DOHH2 (cell line): ENCODE measurements at regions not wholly inside any gene's neighbourhood (a gene's known extent, or its start where the extent isn't known, plus 50 kb on each side); places are given as distances from the start of the nearest gene placed in this dataset.

Experiments
- H3F3A ChIP-seq: fragments of 200-600 bp; sonication (generic), shearing (Covaris generic); 2 replicates; pipeline ENCODE4 v1.6.0; 2016; ENCODE audit warnings: antibody characterized with exemption, mild to moderate bottlenecking; ENCODE audit not compliant: control insufficient read depth, insufficient read depth
- H3K27ac ChIP-seq: fragments of 200-600 bp; sonication (generic); 2 replicates; pipeline ENCODE4 v1.5.1; 2014; ENCODE audit warnings: low read depth, mild to moderate bottlenecking, low read length, moderate library complexity
- H3K27me3 ChIP-seq: fragments of 200-600 bp; sonication (generic); 2 replicates; pipeline ENCODE4 v1.6.1; 2014; ENCODE audit warnings: mild to moderate bottlenecking, low read length, mixed read lengths; ENCODE audit not compliant: control insufficient read depth
- H3K36me3 ChIP-seq: fragments of 200-600 bp; sonication (generic); 2 replicates; pipeline ENCODE4 v1.6.1; 2014; ENCODE audit warnings: mild to moderate bottlenecking, low read length, moderate library complexity, mixed read lengths; ENCODE audit not compliant: control insufficient read depth
- H3K4me1 ChIP-seq: fragments of 200-600 bp; sonication (generic); 2 replicates; pipeline ENCODE4 v1.6.1; 2014; ENCODE audit warnings: mild to moderate bottlenecking, low read length, mixed read lengths; ENCODE audit not compliant: control insufficient read depth
- H3K4me2 ChIP-seq: fragments of 200-600 bp; sonication (generic); 2 replicates; pipeline ENCODE4 v1.6.0; 2014; ENCODE audit warnings: mild to moderate bottlenecking, low read length, moderate library complexity
- H3K4me3 ChIP-seq: fragments of 200-600 bp; sonication (generic); 2 replicates; pipeline ENCODE4 v1.5.1; 2014; ENCODE audit warnings: mild to moderate bottlenecking, low read length, mixed read lengths
- H3K79me2 ChIP-seq: fragments of 200-600 bp; sonication (generic); 2 replicates; pipeline ENCODE4 v1.6.1; 2014; ENCODE audit warnings: mild to moderate bottlenecking, low read length, mixed read lengths; ENCODE audit not compliant: control insufficient read depth
- H3K9me2 ChIP-seq: fragments of 200-600 bp; sonication (generic); replicated peaks from 2 replicates; pipeline ENCODE4 v1.6.1; 2014; ENCODE audit warnings: mild to moderate bottlenecking, low read length, mixed read lengths; ENCODE audit not compliant: control insufficient read depth
- H3K9me3 ChIP-seq: fragments of 200-600 bp; sonication (generic); 2 replicates; pipeline ENCODE4 v1.6.1; 2014; ENCODE audit warnings: antibody characterized with exemption, low read length, mixed read lengths; ENCODE audit not compliant: control insufficient read depth, insufficient read depth
- H4K20me1 ChIP-seq: fragments of 200-600 bp; sonication (generic); 2 replicates; pipeline ENCODE4 v1.6.0; 2014; ENCODE audit warnings: low read depth, mild to moderate bottlenecking, antibody characterized with exemption, low read length, moderate library complexity; ENCODE audit not compliant: control insufficient read depth, insufficient read depth
- CTCF ChIP-seq: fragments of 200-600 bp; sonication (generic); IDR thresholded peaks from one replicate; pipeline ENCODE4 v1.5.1; 2014; ENCODE audit warnings: antibody characterized with exemption, mild to moderate bottlenecking, low read depth, low read length; ENCODE audit not compliant: poor library complexity, severe bottlenecking
- EZH2phosphoT487 ChIP-seq: fragments of 200-600 bp; sonication (generic); IDR thresholded peaks from 2 replicates; pipeline ENCODE4 v1.6.1; 2017; ENCODE audit warnings: borderline replicate concordance, mild to moderate bottlenecking, antibody characterized with exemption, low read length, moderate library complexity, mixed read lengths

GRCh38 chr1:47656719-47657685 is 219.2 kb downstream of the FOXD2 start:
- H3K4me3 ChIP-seq: no peak overlapping the region
- no peak overlapping the region for H3K27ac ChIP-seq
- H3K79me2 ChIP-seq: no peaks in the 10 kb centered on the region
- no peaks in the 10 kb centered on the region for H4K20me1 ChIP-seq
- H3K9me3 ChIP-seq: no peaks in the 10 kb centered on the region
- H3F3A ChIP-seq: no peaks in the 10 kb centered on the region
- H3K9me2 ChIP-seq: no peaks in the 10 kb centered on the region
- H3K36me3 ChIP-seq: no peaks in the 10 kb centered on the region
- H3K4me1 ChIP-seq: no peaks in the 10 kb centered on the region
- TF ChIP-seq EZH2phosphoT487 (no peak), CTCF (no peak)
- H3K27me3 ChIP-seq: peaks cover 3% of the 10 kb centered on the region; the same call in 1 of the 2 replicates
- H3K4me2 ChIP-seq: no peak overlapping the region

DNA sequence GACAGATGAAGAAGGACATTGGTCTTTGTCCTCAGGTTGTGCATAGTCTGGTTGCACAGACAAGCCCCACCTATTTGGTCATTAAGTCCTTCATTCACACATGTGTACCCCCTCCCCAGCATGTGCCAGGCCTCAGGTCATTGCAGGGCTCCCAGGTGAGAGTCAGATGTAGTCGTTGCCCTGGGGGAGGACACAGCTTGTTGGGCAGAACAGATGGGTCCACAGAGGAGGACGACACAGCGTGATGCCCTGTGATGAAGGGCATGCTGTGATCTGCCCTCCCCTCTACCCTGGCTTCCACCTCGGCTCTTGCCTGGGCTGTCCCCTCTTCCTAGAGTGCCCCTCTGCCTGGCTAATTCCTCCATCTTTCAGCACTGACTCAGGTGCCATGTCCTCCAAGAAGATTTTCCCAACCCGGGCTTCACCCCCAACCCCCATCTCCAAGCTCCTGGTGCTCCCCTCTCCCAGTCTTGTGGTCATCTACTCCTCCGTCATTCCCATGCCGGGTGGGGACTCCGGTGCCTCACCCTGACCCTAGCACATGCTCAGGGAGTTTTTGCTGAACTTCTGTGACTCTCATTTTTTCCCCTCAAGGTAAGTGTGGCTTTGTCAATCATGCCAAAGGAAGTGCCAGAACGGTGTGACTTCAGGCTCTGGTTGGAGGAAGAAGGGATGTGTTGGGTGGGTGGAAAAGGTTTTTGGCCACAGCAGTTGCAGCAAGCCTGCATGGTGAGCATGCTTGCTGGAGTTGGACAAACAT is 220.5 kb downstream of the FOXD2 start:
- H3K4me3 ChIP-seq: no peak overlapping the region

DNA sequence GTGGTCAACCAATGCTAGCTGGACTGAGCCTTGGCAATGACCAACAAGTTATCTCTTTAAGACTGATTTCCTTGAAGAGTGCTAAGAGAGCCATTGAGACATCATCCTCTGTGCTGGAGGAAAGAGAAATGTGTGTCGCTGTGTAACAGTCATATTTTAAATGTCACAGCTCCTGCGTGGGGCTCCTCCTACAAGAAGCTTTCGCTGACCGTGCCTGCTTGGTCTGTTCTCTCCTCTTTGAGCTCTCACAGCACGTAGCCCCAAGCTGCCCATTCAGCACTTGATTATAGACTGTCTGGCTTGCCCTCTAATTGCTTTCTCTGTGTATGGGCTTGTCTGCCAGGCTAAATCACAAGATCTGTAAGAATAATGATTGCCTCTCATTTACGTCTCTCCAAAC is 221.3 kb downstream of the FOXD2 start:
- Histone ChIP-seq H3K79me2 (no peaks in the 10 kb centered on the region), H3K4me1 (no peaks in the 10 kb centered on the region), H3K27me3 (peaks cover 3% of the 10 kb centered on the region; the same call in 1 of the 2 replicates), H3K9me3 (no peaks in the 10 kb centered on the region), H3K4me2 (no peak overlapping the region), H3K27ac (no peak overlapping the region), H3K4me3 (no peak overlapping the region), H4K20me1 (no peaks in the 10 kb centered on the region), H3K9me2 (no peaks in the 10 kb centered on the region), H3K36me3 (no peaks in the 10 kb centered on the region), H3F3A (no peaks in the 10 kb centered on the region)
- no peak for TF ChIP-seq EZH2phosphoT487
- no peak for TF ChIP-seq CTCF

More for the DNA sequence above, 220.5 kb downstream of the FOXD2 start:
- Histone ChIP-seq H3K4me1 (no peaks in the 10 kb centered on the region), H3K9me3 (no peaks in the 10 kb centered on the region), H3K9me2 (no peaks in the 10 kb centered on the region), H3K27ac (no peak overlapping the region), H4K20me1 (no peaks in the 10 kb centered on the region), H3F3A (no peaks in the 10 kb centered on the region), H3K36me3 (no peaks in the 10 kb centered on the region), H3K4me2 (no peak overlapping the region), H3K27me3 (peaks cover 3% of the 10 kb centered on the region; the same call in 1 of the 2 replicates), H3K79me2 (no peaks in the 10 kb centered on the region)
- TF ChIP-seq CTCF (no peak), EZH2phosphoT487 (no peak)
